ENCODE measurements at regions not wholly inside any gene's neighbourhood (a gene's known extent, or its start where the extent isn't known, plus 50 kb on each side); places are given as distances from the start of the nearest gene placed in this dataset.

DNA sequence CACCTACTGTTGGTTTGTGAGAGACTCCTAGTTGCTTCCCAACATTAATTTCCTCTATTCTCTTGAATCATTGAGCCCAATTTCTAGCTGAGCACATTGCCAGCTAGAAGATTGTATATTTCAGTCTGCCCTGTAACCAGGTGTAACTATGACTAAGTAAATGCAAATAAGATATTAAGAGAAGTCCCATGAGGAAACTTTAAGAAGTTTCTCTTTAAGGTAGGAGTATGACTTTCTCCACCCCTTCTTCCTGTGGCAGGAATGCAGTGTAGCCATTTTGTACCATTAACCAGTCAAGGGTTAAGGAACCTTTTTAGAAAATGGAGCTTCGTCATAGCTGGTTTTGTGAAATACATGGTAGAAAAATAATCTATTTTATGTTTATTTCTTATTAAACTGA, 534.2 kb upstream of the RGS18 start:
- TF ChIP-seq, protein P1, sequence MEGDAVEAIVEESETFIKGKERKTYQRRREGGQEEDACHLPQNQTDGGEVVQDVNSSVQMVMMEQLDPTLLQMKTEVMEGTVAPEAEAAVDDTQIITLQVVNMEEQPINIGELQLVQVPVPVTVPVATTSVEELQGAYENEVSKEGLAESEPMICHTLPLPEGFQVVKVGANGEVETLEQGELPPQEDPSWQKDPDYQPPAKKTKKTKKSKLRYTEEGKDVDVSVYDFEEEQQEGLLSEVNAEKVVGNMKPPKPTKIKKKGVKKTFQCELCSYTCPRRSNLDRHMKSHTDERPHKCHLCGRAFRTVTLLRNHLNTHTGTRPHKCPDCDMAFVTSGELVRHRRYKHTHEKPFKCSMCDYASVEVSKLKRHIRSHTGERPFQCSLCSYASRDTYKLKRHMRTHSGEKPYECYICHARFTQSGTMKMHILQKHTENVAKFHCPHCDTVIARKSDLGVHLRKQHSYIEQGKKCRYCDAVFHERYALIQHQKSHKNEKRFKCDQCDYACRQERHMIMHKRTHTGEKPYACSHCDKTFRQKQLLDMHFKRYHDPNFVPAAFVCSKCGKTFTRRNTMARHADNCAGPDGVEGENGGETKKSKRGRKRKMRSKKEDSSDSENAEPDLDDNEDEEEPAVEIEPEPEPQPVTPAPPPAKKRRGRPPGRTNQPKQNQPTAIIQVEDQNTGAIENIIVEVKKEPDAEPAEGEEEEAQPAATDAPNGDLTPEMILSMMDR (IDR thresholded peaks at IDR 0.05) = no peak
- TF ChIP-seq POLR2A (IDR thresholded peaks at IDR 0.05) = no peak
